Tibial nerve (tissue), 4 donors: ENCODE measurements at regions not wholly inside any gene's neighbourhood (a gene's known extent, or its start where the extent isn't known, plus 50 kb on each side); places are given as distances from the start of the nearest gene placed in this dataset.

Source experiments
- DNase-seq, 2 donors: peaks; one replicate each; pipeline ENCODE4 v3.0.0-alpha.2; 2019; ENCODE audit warnings: low spot score in 2 of 2
- H3K27ac ChIP-seq, 4 donors: fragments of 200-600 bp; sonication (generic) in 3 of 4; one replicate each; pipeline ENCODE4 v1.5.1; 2017 to 2019; ENCODE audit warnings: mild to moderate bottlenecking in 1 of 4
- H3K27me3 ChIP-seq, 2 donors: fragments of 200-600 bp; sonication (generic) in 1 of 2; one replicate each; pipeline versions ENCODE4 v1.5.1 to v1.6.0; 2017 to 2019
- H3K36me3 ChIP-seq, 3 donors: fragments of 200-600 bp; sonication (generic); one replicate each; pipeline ENCODE4 v1.5.1; 2018 to 2019
- H3K4me1 ChIP-seq, 4 donors: fragments of 200-600 bp; sonication (generic) in 3 of 4; one replicate each; pipeline ENCODE4 v1.5.1; 2017 to 2019
- H3K4me3 ChIP-seq, 4 donors: fragments of 200-600 bp; sonication (generic) in 3 of 4; one replicate each; pipeline ENCODE4 v1.5.1; 2017 to 2019; ENCODE audit warnings: mild to moderate bottlenecking in 1 of 4, moderate library complexity in 1 of 4
- H3K9me3 ChIP-seq, 4 donors: fragments of 200-600 bp; sonication (generic) in 3 of 4; one replicate each; pipeline ENCODE4 v1.5.1; 2017 to 2019
- CTCF ChIP-seq, 5 experiments: fragments of 200-600 bp in 3 of 5; fragments of 450-650 bp in 2 of 5; sonication (generic) in 3 of 5; IDR thresholded peaks; one replicate each; pipeline ENCODE4 v1.5.1; 2016 to 2019; ENCODE audit warnings: antibody characterized with exemption in 5 of 5, mild to moderate bottlenecking in 3 of 5, moderate library complexity in 2 of 5
- EP300 ChIP-seq, 2 donors: sonication (generic); formaldehyde crosslinking; IDR thresholded peaks; one replicate each; pipeline ENCODE4 v1.6.1; 2017; ENCODE audit warnings: antibody characterized with exemption in 2 of 2, mild to moderate bottlenecking in 1 of 2
- POLR2A ChIP-seq, 2 donors: fragments of 450-650 bp; IDR thresholded peaks; one replicate each; pipeline ENCODE4 v1.6.1; 2017; ENCODE audit warnings: antibody characterized with exemption in 2 of 2, mild to moderate bottlenecking in 2 of 2, moderate library complexity in 2 of 2
- WGBS, 2 donors: methylation state at CpG; one replicate each; pipeline ENCODE4 v1.1.5; 2018; 5-methylcytosine and 5-hydroxymethylcytosine counted together

- TF ChIP-seq EP300 (IDR thresholded peaks at IDR 0.05) (no peak), POLR2A (IDR thresholded peaks at IDR 0.05) (no peak), CTCF (IDR thresholded peaks at IDR 0.05) (no peak)
- H3K27me3 ChIP-seq: no peaks in the 10 kb centered on the region
- H3K36me3 ChIP-seq: no peaks in the 10 kb centered on the region
- no peak overlapping the region for H3K27ac ChIP-seq
- DNase-seq: no peak
- H3K9me3 ChIP-seq: peaks cover 0 to 5% (median 0%) of the 10 kb centered on the region in 4 donors
- H3K4me3 ChIP-seq: no peak overlapping the region
- H3K4me1 ChIP-seq: no peaks in the 10 kb centered on the region
- WGBS, 2 donors: 58 to 60% methylated on average over 1 of the region's 1 CpG
Measured at GRCh38 chr4:22072240-22072639, 123.7 kb upstream of the KCNIP4 start.

GRCh38 chr4:22071749-22072148, 123.2 kb upstream of the KCNIP4 start:
- TF ChIP-seq CTCF (IDR thresholded peaks at IDR 0.05) (no peak), POLR2A (IDR thresholded peaks at IDR 0.05) (no peak), EP300 (IDR thresholded peaks at IDR 0.05) (no peak)
- 74 to 86% methylated on average over 1 of the region's 1 CpG for WGBS, 2 donors
- no peak for DNase-seq

GRCh38 chr4:22070256-22070655, 121.7 kb upstream of the KCNIP4 start:
- Histone ChIP-seq H3K9me3 (peaks cover 0 to 4% (median 0%) of the 10 kb centered on the region in 4 donors), H3K27me3 (no peaks in the 10 kb centered on the region), H3K27ac (no peak overlapping the region), H3K4me3 (no peak overlapping the region), H3K4me1 (no peaks in the 10 kb centered on the region), H3K36me3 (no peaks in the 10 kb centered on the region)
- 46 to 59% methylated on average over 2 of the region's 2 CpGs for WGBS, 2 donors
- DNase-seq: no peak
- no peak for TF ChIP-seq POLR2A (IDR thresholded peaks at IDR 0.05)
- TF ChIP-seq CTCF (IDR thresholded peaks at IDR 0.05): no peak
- no peak for TF ChIP-seq EP300 (IDR thresholded peaks at IDR 0.05)

More at GRCh38 chr4:22071749-22072148, 123.2 kb upstream of the KCNIP4 start:
- Histone ChIP-seq H3K4me1 (no peaks in the 10 kb centered on the region), H3K27ac (no peak overlapping the region), H3K36me3 (no peaks in the 10 kb centered on the region), H3K4me3 (no peak overlapping the region), H3K9me3 (peaks cover 0 to 5% (median 0%) of the 10 kb centered on the region in 4 donors), H3K27me3 (no peaks in the 10 kb centered on the region)

DNA sequence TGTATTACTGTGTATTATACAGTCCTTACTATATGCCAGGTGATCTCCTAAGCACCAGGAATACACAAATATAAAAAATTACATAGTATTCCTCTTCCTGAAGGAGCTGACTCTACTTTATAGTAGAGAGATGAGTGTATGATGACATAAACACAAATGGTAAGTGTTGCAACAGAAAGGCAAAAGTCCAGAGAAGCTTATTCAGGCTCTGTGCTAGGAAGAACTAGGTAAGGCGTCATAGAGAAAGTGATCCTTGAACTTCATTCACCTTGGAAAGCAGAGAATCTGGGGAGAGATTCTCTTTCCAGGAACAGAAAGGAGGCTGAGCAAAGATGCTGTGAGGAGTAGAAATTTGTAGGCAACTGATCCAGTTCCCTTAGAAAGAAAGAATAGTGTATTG, 115.0 kb upstream of the KCNIP4 start:
- Histone ChIP-seq H3K4me1 (no peaks in the 10 kb centered on the region), H3K4me3 (no peak overlapping the region), H3K9me3 (no peaks in the 10 kb centered on the region), H3K27me3 (no peaks in the 10 kb centered on the region), H3K27ac (no peak overlapping the region), H3K36me3 (no peaks in the 10 kb centered on the region)
- no peak for DNase-seq
- no peak for TF ChIP-seq CTCF (IDR thresholded peaks at IDR 0.05)
- TF ChIP-seq POLR2A (IDR thresholded peaks at IDR 0.05): no peak
- no peak for TF ChIP-seq EP300 (IDR thresholded peaks at IDR 0.05)
- WGBS, 2 donors: 71 to 95% methylated on average over 1 of the region's 1 CpG

DNA sequence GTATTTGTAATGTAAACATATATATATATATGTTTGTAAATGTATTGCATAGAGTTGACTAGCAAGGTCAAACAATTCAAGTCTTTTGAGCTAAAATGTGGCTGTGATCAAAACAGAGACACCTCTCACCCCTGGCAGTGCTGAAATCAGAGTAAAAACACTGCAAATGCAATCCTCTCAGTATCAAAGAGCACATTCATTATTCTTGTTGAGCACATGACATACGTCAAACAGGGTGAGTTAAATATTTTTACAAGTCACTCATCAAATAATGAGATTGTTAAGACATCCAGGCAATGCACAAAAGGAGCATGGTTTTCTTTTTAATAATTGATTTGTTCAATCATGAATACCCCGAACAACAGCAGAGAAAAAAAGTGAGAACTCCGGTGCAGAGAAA, 114.1 kb upstream of the KCNIP4 start:
- 14 to 29% methylated on average over 3 of the region's 3 CpGs for WGBS, 2 donors
- H3K27me3 ChIP-seq: no peaks in the 10 kb centered on the region
- H3K36me3 ChIP-seq: no peaks in the 10 kb centered on the region
- DNase-seq: no peak
- no peak overlapping the region for H3K4me3 ChIP-seq
- no peak overlapping the region for H3K27ac ChIP-seq
- no peaks in the 10 kb centered on the region for H3K9me3 ChIP-seq
- H3K4me1 ChIP-seq: no peaks in the 10 kb centered on the region
- TF ChIP-seq CTCF (IDR thresholded peaks at IDR 0.05) (no peak), POLR2A (IDR thresholded peaks at IDR 0.05) (no peak), EP300 (IDR thresholded peaks at IDR 0.05) (no peak)
